Mesothelial cell of epicardium (in vitro differentiated cells): ENCODE measurements at regions not wholly inside any gene's neighbourhood (a gene's known extent, or its start where the extent isn't known, plus 50 kb on each side); places are given as distances from the start of the nearest gene placed in this dataset.

Experiments
- DNase-seq, 2 experiments: peaks; one replicate each; pipeline ENCODE4 v3.0.0; 2021; ENCODE audit warnings: low spot score in 2 of 2; ENCODE audit not compliant: unreplicated experiment in 2 of 2
- H3K27ac Mint-ChIP-seq: 2 replicates; pipeline ENCODE4 v1.8.0; 2021; ENCODE audit warnings: mixed read lengths
- H3K27me3 Mint-ChIP-seq: 2 replicates; pipeline ENCODE4 v1.8.0; 2021; ENCODE audit warnings: low read depth, mixed read lengths
- H3K36me3 Mint-ChIP-seq: 2 replicates; pipeline ENCODE4 v1.8.0; 2021; ENCODE audit warnings: mixed read lengths
- H3K4me1 Mint-ChIP-seq: 2 replicates; pipeline ENCODE4 v1.8.0; 2021; ENCODE audit warnings: mixed read lengths
- H3K4me3 Mint-ChIP-seq: 2 replicates; pipeline ENCODE4 v1.8.0; 2021; ENCODE audit warnings: mild to moderate bottlenecking, moderate library complexity, mixed read lengths
- H3K9me3 Mint-ChIP-seq: 2 replicates; pipeline ENCODE4 v1.8.0; 2021; ENCODE audit warnings: mixed read lengths
- TF ChIP-seq, protein P1 (sequence below): fragments of 200-600 bp; sonication (generic); IDR thresholded peaks from one replicate; pipeline ENCODE4 v1.5.0; 2021; ENCODE audit warnings: antibody characterized with exemption; ENCODE audit not compliant: unreplicated experiment

DNA sequence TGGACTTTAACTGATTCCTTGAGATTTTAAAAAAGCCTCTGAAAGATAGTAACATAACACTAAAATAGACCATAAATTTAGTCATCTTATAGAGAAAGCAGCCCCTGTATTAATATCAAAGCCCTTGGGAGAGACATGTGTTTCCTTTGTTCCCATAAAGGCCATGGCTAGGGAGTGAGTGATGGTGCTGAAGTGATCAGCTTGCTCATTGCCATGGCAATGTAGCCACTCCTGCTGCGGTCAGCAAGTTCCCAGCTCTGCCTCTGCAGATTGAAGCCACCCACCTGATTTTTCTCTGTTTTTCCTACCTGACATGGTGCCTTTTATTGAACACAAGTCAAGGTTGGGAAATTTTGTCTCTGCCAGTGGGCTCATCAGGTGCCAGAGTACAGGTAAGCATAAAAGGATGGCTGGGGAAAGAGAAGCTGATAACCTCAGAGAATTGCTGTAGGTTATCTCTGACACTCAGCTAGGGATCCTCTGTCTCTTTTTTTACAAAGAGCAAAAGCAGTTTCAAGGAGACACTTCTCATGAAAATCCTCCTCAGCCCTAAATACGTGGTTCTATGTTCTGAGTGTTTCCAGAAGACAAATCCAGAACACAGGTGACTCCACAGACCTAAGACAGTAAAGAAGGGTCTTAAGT is 296.3 kb upstream of the NMUR2 start:
- H3K36me3 Mint-ChIP-seq, result no peaks in the 10 kb centered on the region
- no peaks in the 10 kb centered on the region for H3K27me3 Mint-ChIP-seq
- H3K27ac Mint-ChIP-seq, result no peak overlapping the region
- no peak overlapping the region for H3K4me3 Mint-ChIP-seq
- H3K4me1 Mint-ChIP-seq, result no peaks in the 10 kb centered on the region
- TF ChIP-seq, protein P1, sequence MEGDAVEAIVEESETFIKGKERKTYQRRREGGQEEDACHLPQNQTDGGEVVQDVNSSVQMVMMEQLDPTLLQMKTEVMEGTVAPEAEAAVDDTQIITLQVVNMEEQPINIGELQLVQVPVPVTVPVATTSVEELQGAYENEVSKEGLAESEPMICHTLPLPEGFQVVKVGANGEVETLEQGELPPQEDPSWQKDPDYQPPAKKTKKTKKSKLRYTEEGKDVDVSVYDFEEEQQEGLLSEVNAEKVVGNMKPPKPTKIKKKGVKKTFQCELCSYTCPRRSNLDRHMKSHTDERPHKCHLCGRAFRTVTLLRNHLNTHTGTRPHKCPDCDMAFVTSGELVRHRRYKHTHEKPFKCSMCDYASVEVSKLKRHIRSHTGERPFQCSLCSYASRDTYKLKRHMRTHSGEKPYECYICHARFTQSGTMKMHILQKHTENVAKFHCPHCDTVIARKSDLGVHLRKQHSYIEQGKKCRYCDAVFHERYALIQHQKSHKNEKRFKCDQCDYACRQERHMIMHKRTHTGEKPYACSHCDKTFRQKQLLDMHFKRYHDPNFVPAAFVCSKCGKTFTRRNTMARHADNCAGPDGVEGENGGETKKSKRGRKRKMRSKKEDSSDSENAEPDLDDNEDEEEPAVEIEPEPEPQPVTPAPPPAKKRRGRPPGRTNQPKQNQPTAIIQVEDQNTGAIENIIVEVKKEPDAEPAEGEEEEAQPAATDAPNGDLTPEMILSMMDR, result no peak
- no peak for DNase-seq
- peaks cover 40% of the 10 kb centered on the region for H3K9me3 Mint-ChIP-seq

DNA sequence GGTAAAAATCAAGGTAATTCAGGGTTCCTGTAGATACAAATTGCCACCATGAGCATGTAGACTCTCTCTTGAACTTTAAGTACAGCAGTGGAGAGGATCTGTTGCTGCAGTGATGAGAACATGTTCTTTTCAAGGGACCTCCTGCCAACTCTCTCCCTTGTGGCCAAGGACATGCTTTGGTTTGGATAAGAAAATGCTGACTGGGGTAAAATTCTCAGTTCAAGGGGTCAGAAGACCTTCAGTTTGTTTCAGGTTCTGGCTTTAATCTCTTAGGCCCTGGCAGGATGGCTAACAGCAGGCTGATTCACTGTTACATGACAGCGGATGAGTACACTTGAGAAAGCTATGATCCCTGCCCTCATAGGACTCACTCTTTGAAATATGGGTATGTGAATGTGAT is 299.2 kb upstream of the NMUR2 start:
- Mint-ChIP-seq H3K27ac (no peak overlapping the region), H3K4me3 (no peak overlapping the region), H3K36me3 (no peaks in the 10 kb centered on the region), H3K27me3 (no peaks in the 10 kb centered on the region), H3K4me1 (no peaks in the 10 kb centered on the region), H3K9me3 (peaks cover 44% of the 10 kb centered on the region)
- TF ChIP-seq, protein P1, result no peak
- no peak for DNase-seq

DNA sequence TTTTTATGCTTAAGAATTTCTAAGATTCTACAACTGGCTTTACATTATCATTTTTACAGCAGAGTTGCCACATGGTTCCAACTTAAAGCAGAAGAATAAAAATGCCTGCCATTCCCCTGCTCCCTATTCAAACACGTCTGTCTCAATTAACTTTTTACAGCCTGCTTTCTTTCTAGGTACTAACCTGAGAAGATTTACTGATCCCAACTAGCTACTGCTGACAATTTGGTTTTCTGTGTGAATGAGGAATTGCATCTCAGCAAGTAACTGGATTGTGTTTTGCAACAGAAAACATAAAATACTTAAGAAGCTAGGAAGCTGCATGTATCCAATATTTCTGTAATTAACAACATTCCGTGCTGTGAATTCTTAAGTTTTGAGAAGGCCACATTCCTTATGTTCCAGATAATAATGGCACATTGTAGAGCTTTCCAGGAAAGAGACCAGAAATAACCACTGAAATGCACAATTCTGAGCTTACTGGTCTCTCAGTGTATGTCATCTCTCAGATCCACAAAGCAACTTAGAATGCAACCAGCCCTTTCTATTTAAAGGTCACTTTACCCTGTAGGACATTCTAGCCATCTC is 306.8 kb upstream of the NMUR2 start:
- H3K27me3 Mint-ChIP-seq, result no peaks in the 10 kb centered on the region
- H3K4me1 Mint-ChIP-seq, result no peaks in the 10 kb centered on the region
- no peak for DNase-seq
- TF ChIP-seq, protein P1, result no peak
- H3K27ac Mint-ChIP-seq, result no peak overlapping the region
- H3K36me3 Mint-ChIP-seq, result no peaks in the 10 kb centered on the region
- H3K4me3 Mint-ChIP-seq, result no peak overlapping the region
- peaks cover 10% of the 10 kb centered on the region for H3K9me3 Mint-ChIP-seq

DNA sequence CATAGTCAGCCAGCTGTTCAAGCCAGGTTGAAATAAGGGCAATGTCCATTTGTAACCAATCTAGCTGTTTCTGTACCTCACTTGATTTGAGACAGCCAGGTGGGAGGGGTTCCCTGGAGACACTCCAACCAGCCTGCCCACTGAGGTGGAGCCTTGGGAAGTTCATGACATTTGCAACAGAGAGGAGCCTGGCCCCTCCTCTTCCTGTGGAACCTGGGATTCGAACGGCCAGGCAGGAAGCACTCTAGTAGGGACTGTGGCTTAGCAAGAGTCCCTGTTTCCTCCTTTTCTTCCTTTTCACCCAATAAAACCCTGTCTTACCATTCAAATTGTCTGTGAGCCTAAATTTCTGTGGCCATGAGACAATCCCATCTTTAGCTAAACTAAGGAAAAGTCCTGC is 312.3 kb upstream of the NMUR2 start:
- Mint-ChIP-seq H3K4me3 (no peak overlapping the region), H3K36me3 (no peaks in the 10 kb centered on the region), H3K27me3 (no peaks in the 10 kb centered on the region), H3K9me3 (peaks cover 28% of the 10 kb centered on the region), H3K27ac (no peak overlapping the region), H3K4me1 (no peaks in the 10 kb centered on the region)
- TF ChIP-seq, protein P1, result no peak
- DNase-seq, result no peak

DNA sequence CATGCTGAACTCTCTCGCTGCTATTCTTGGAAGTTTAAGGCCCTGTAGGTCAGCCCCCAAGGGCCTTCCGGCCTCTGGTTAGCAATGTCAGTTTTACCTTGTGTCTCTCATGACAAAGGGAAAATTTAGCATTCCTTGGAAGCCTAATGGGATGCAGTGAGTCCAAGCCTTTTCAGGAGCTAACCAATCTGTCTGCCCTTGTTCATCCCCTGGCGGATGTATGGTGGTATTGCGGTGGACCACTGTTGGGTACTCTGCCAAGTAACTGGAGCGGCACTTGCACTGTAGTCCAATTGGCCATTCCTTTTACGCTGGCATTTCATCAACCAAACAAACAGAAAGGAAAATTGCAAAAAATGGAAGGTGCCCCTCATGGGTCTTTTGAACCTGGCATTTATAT is 318.4 kb upstream of the NMUR2 start:
- no peak overlapping the region for H3K27ac Mint-ChIP-seq

More for the DNA sequence above, 318.4 kb upstream of the NMUR2 start:
- Mint-ChIP-seq H3K4me1 (no peaks in the 10 kb centered on the region), H3K27me3 (no peaks in the 10 kb centered on the region), H3K4me3 (no peak overlapping the region), H3K36me3 (no peaks in the 10 kb centered on the region), H3K9me3 (peaks cover 46% of the 10 kb centered on the region)
- TF ChIP-seq, protein P1, result no peak
- DNase-seq, result no peak
